Transverse colon (tissue), 4 donors: ENCODE measurements at regions not wholly inside any gene's neighbourhood (a gene's known extent, or its start where the extent isn't known, plus 50 kb on each side); places are given as distances from the start of the nearest gene placed in this dataset.

Experiments used
- DNase-seq: peaks from one replicate; pipeline ENCODE4 v3.0.0-alpha.2; 2019
- H3K27ac ChIP-seq, 4 donors: fragments of 200-600 bp; sonication (generic); 2 replicates each; pipeline ENCODE4 v1.5.1; 2016 to 2018; ENCODE audit warnings: inconsistent platforms in 4 of 4
- H3K27me3 ChIP-seq: fragments of 200-600 bp; sonication (generic); 2 replicates; pipeline ENCODE4 v1.5.1; 2017; ENCODE audit warnings: inconsistent platforms
- H3K36me3 ChIP-seq, 4 donors: fragments of 200-600 bp; sonication (generic); 2 replicates each; pipeline ENCODE4 v1.5.1; 2017 to 2019; ENCODE audit warnings: inconsistent platforms in 4 of 4
- H3K4me1 ChIP-seq, 4 donors: fragments of 200-600 bp; sonication (generic); 2 replicates each; pipeline ENCODE4 v1.5.1; 2017 to 2020; ENCODE audit warnings: inconsistent platforms in 4 of 4
- H3K4me3 ChIP-seq, 4 donors: fragments of 200-600 bp; sonication (generic); 1 replicate in 1 of 4; 2 replicates in 3 of 4; pipeline versions ENCODE4 v1.5.1 to v1.6.1; 2017 to 2019; ENCODE audit warnings: inconsistent platforms in 4 of 4
- H3K9me3 ChIP-seq, 2 donors: fragments of 200-600 bp; sonication (generic); 2 replicates each; pipeline ENCODE4 v1.5.1; 2017 to 2019; ENCODE audit warnings: inconsistent platforms in 2 of 2
- CTCF ChIP-seq, 5 experiments: fragments of 200-600 bp in 3 of 5; fragments of 450-650 bp in 2 of 5; sonication (generic) in 3 of 5; IDR thresholded peaks; 1 replicate in 2 of 5; 2 replicates in 3 of 5; pipeline ENCODE4 v1.5.1; 2016 to 2017; ENCODE audit warnings: antibody characterized with exemption in 5 of 5, inconsistent platforms in 3 of 5, mild to moderate bottlenecking in 2 of 5, moderate library complexity in 1 of 5
- EP300 ChIP-seq: sonication (generic); formaldehyde crosslinking; IDR thresholded peaks from one replicate; pipeline ENCODE4 v1.6.1; 2017; ENCODE audit warnings: antibody characterized with exemption, low read depth
- POLR2A ChIP-seq: fragments of 450-650 bp; IDR thresholded peaks from one replicate; pipeline ENCODE4 v1.6.1; 2016; ENCODE audit warnings: antibody characterized with exemption, mild to moderate bottlenecking, moderate library complexity
- POLR2AphosphoS5 ChIP-seq, 3 donors: sonication (generic); formaldehyde crosslinking; IDR thresholded peaks; one replicate each; pipeline ENCODE4 v1.6.1; 2016; ENCODE audit warnings: antibody characterized with exemption in 3 of 3
- WGBS, 2 donors: methylation state at CpG; one replicate each; pipeline ENCODE4 v1.1.5; 2018; ENCODE audit warnings: low coverage in 1 of 2; 5-methylcytosine and 5-hydroxymethylcytosine counted together
- in situ Hi-C, 4 donors: fragments of 200-750 bp; cut with MboI; loops; one replicate each; pipeline versions ENCODE4 v1.15.0 to v1.15.1; 2017; ENCODE audit warnings: low sequenced_read_pairs in 3 of 4, low pct_ligation_motif_present in 1 of 4, low pct_unique_long_range_greater_than_20kb in 1 of 4
- intact Hi-C: fragments of 100-400 bp; cut with DNase I; formaldehyde crosslinking; loops from one replicate; pipeline ENCODE4 v1.15.1; 2023; ENCODE audit warnings: low total_unique reads

GRCh38 chr3:162534431-162534830, 1037.8 kb downstream of the OTOL1 start:
- in situ Hi-C loops, result no loop called here
- 62 to 64% methylated on average over 2 of the region's 2 CpGs for WGBS, 2 donors
- Histone ChIP-seq H3K4me1 (no peaks in the 10 kb centered on the region), H3K36me3 (no peaks in the 10 kb centered on the region), H3K9me3 (no peaks in the 10 kb centered on the region), H3K27me3 (no peaks in the 10 kb centered on the region), H3K4me3 (no peak overlapping the region), H3K27ac (no peak overlapping the region)
- no peak for DNase-seq
- intact Hi-C loops, result no loop called here
- TF ChIP-seq EP300 (no peak), CTCF (IDR thresholded peaks at IDR 0.05) (no peak), POLR2A (no peak), POLR2AphosphoS5 (IDR thresholded peaks at IDR 0.05) (no peak)

GRCh38 chr3:162538491-162538890, 1041.9 kb downstream of the OTOL1 start:
- H3K4me1 ChIP-seq, result no peaks in the 10 kb centered on the region
- intact Hi-C loops (no loop called here), in situ Hi-C loops (no loop called here)
- H3K4me3 ChIP-seq, result no peak overlapping the region
- H3K9me3 ChIP-seq, result no peaks in the 10 kb centered on the region
- H3K36me3 ChIP-seq, result no peaks in the 10 kb centered on the region
- DNase-seq, result no peak
- no peaks in the 10 kb centered on the region for H3K27me3 ChIP-seq
- H3K27ac ChIP-seq, result no peak overlapping the region
- 56 to 74% methylated on average over 2 of the region's 2 CpGs for WGBS, 2 donors
- TF ChIP-seq EP300 (no peak), POLR2AphosphoS5 (IDR thresholded peaks at IDR 0.05) (no peak), CTCF (IDR thresholded peaks at IDR 0.05) (no peak), POLR2A (no peak)

GRCh38 chr3:162538906-162539305, 1042.3 kb downstream of the OTOL1 start:
- no peak overlapping the region for H3K27ac ChIP-seq
- no peak for DNase-seq
- intact Hi-C loops (no loop called here), in situ Hi-C loops (no loop called here)
- H3K36me3 ChIP-seq, result no peaks in the 10 kb centered on the region
- H3K9me3 ChIP-seq, result no peaks in the 10 kb centered on the region
- WGBS, 2 donors, result 36 to 72% methylated on average over 2 to 3 of the region's 3 CpGs
- TF ChIP-seq CTCF (IDR thresholded peaks at IDR 0.05), result no peak
- TF ChIP-seq POLR2A, result no peak
- no peak for TF ChIP-seq POLR2AphosphoS5 (IDR thresholded peaks at IDR 0.05)
- no peak for TF ChIP-seq EP300
- H3K27me3 ChIP-seq, result no peaks in the 10 kb centered on the region
- H3K4me3 ChIP-seq, result no peak overlapping the region
- H3K4me1 ChIP-seq, result no peaks in the 10 kb centered on the region

GRCh38 chr3:162540421-162540820, 1043.8 kb downstream of the OTOL1 start:
- intact Hi-C loops, result no loop called here
- H3K4me3 ChIP-seq, result no peak overlapping the region
- no peaks in the 10 kb centered on the region for H3K36me3 ChIP-seq
- no peaks in the 10 kb centered on the region for H3K9me3 ChIP-seq
- no peaks in the 10 kb centered on the region for H3K27me3 ChIP-seq
- DNase-seq, result no peak
- H3K4me1 ChIP-seq, result no peaks in the 10 kb centered on the region
- H3K27ac ChIP-seq, result no peak overlapping the region
- TF ChIP-seq POLR2AphosphoS5 (IDR thresholded peaks at IDR 0.05), result no peak
- no peak for TF ChIP-seq CTCF (IDR thresholded peaks at IDR 0.05)
- TF ChIP-seq POLR2A, result no peak
- no peak for TF ChIP-seq EP300
- in situ Hi-C loops, result no loop called here
